Progenitor cell of endocrine pancreas (in vitro differentiated cells): ENCODE measurements at regions not wholly inside any gene's neighbourhood (a gene's known extent, or its start where the extent isn't known, plus 50 kb on each side); places are given as distances from the start of the nearest gene placed in this dataset.

Source experiments
- DNase-seq: peaks from one replicate; pipeline ENCODE4 v3.0.0; 2021; ENCODE audit warnings: low spot score; ENCODE audit not compliant: unreplicated experiment
- H3K27ac Mint-ChIP-seq: 2 replicates; pipeline ENCODE4 v1.8.0; 2021; ENCODE audit warnings: mild to moderate bottlenecking, moderate library complexity, mixed read lengths
- H3K27me3 Mint-ChIP-seq: 2 replicates; pipeline ENCODE4 v1.8.0; 2021; ENCODE audit warnings: mixed read lengths
- H3K36me3 Mint-ChIP-seq: 2 replicates; pipeline ENCODE4 v1.8.0; 2022; ENCODE audit warnings: mixed read lengths; ENCODE audit not compliant: insufficient read depth
- H3K4me1 Mint-ChIP-seq: 2 replicates; pipeline ENCODE4 v1.8.0; 2021; ENCODE audit warnings: low read depth, mixed read lengths
- H3K4me3 Mint-ChIP-seq: 2 replicates; pipeline ENCODE4 v1.8.0; 2021; ENCODE audit warnings: low read depth, mild to moderate bottlenecking, moderate library complexity, mixed read lengths
- H3K9me3 Mint-ChIP-seq: 2 replicates; pipeline ENCODE4 v1.8.0; 2021; ENCODE audit warnings: low read depth, mixed read lengths
- CTCF ChIP-seq: fragments of 200-600 bp; sonication (generic); IDR thresholded peaks from one replicate; pipeline ENCODE4 v1.5.0; 2021; ENCODE audit warnings: antibody characterized with exemption, mild to moderate bottlenecking; ENCODE audit not compliant: unreplicated experiment

DNA sequence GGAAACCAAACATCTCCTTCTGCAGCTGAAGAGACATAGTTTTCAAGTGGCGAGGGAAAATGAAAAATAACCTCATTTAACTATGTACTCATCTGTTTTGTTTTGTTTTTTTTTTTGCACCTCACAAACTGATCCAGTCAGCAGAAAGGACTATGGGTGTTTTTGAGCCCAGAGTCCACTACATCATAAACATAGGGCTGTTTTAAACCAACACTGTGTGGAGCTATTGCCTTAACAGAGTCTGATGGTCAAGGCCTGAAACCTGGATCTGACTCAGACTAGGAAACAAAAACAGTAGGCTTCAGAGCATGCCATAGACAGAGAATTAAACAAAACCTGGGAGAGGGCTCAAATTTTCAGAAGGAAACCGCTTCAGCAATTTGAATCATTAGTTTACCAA lies 99.3 kb upstream of the FSHB start:
- Mint-ChIP-seq H3K27ac (no peak overlapping the region), H3K4me3 (no peak overlapping the region), H3K27me3 (peaks cover 6% of the 10 kb centered on the region), H3K9me3 (no peaks in the 10 kb centered on the region), H3K36me3 (no peaks in the 10 kb centered on the region), H3K4me1 (no peaks in the 10 kb centered on the region)
- DNase-seq = no peak
- no peak for TF ChIP-seq CTCF

- no peak overlapping the region for H3K27ac Mint-ChIP-seq
Observed at GRCh38 chr11:30133281-30133680, 97.5 kb upstream of the FSHB start.

DNA sequence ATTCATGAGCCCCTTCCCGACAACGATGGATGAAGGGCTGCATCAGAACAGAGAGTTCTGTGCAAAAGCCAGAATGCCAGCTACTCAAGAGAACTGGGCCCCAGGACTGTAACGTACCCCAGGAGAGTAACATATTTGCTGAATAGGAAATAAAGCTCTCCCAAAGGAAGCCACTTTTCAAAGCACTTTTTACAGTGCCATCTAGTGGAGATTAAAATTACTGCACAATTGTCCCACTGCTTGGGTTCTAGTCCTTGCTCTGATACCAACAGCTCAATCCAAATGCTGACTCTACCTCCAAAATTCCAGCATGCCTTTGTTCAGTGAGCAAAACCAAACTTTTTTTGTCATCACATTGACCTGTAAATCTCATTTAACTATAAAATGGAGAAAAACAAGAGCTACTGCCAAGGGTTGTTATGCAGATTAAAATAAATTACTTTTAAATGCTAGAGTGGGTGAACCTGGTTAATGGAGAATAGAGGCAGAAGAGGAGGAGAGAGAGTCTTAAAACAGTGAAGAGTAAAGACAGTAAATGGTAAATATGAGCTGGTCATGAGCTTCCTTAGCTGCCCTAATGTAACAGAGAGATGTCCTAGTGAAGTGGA lies 87.6 kb upstream of the FSHB start:
- TF ChIP-seq CTCF = peak; percentile 80
- Mint-ChIP-seq H3K4me1 (no peaks in the 10 kb centered on the region), H3K4me3 (no peak overlapping the region), H3K27ac (no peak overlapping the region), H3K9me3 (peaks cover 3% of the 10 kb centered on the region), H3K36me3 (no peaks in the 10 kb centered on the region), H3K27me3 (no peaks in the 10 kb centered on the region)
- DNase-seq = peak; percentile 11

More at GRCh38 chr11:30133281-30133680, 97.5 kb upstream of the FSHB start:
- Mint-ChIP-seq H3K4me3 (no peak overlapping the region), H3K27me3 (peaks cover under 1% of the 10 kb centered on the region), H3K36me3 (no peaks in the 10 kb centered on the region), H3K4me1 (no peaks in the 10 kb centered on the region), H3K9me3 (no peaks in the 10 kb centered on the region)
- no peak for DNase-seq
- no peak for TF ChIP-seq CTCF

DNA sequence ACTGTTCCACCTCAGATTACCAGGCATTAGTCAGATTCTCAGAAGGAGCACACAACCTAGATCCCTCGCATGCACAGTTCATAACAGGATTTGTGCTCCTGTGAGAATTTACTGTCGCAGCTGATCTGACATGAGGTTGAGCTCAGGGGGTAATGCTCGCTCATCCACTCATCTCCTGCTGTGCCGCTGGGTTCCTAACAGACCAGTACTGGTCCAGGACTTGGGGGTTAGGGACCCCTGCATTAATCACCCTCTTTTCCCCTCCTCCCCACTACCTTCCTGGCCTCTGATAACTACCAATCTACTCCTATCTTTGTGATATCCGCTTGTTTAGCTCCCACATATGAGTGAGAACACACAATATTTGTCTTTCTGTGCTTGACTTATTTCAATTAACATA lies 83.5 kb upstream of the FSHB start:
- Mint-ChIP-seq H3K9me3 (no peaks in the 10 kb centered on the region), H3K36me3 (no peaks in the 10 kb centered on the region), H3K4me1 (peaks cover 3% of the 10 kb centered on the region), H3K27ac (no peak overlapping the region), H3K4me3 (no peak overlapping the region), H3K27me3 (no peaks in the 10 kb centered on the region)
- DNase-seq = no peak
- TF ChIP-seq CTCF = no peak

DNA sequence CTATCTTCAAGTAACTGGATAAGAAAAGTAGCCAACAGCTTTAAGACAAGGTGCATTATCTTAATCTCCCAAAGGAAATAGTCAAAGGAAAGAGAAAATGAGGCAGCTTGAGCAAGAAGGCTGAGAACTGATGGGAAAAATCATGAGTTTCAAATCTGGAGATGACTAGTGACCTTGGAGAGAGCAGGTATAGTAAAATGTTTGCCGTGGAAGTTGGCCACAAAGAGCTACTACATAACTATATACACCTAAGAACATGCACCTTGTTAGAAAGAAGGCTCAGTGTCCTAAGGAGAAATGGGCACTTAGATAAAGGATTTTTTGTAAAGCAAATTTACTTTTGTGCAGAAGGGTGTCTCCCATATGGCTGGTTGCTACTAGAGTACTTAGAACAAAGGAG lies 80.8 kb upstream of the FSHB start:
- H3K27me3 Mint-ChIP-seq = no peaks in the 10 kb centered on the region

More for the DNA sequence above, 80.8 kb upstream of the FSHB start:
- no peak overlapping the region for H3K4me3 Mint-ChIP-seq
- H3K9me3 Mint-ChIP-seq = no peaks in the 10 kb centered on the region
- no peaks in the 10 kb centered on the region for H3K36me3 Mint-ChIP-seq
- H3K4me1 Mint-ChIP-seq = peaks cover 3% of the 10 kb centered on the region
- TF ChIP-seq CTCF = no peak
- DNase-seq = no peak
- H3K27ac Mint-ChIP-seq = peak overlapping the region; percentile 79
